ENCODE measurements at regions not wholly inside any gene's neighbourhood (a gene's known extent, or its start where the extent isn't known, plus 50 kb on each side); places are given as distances from the start of the nearest gene placed in this dataset.
"Not testable (repeated sequence)": the region's sequence is repeated elsewhere in the genome, so short reads cannot be mapped to it uniquely, and the experiment has no call there.

DNA sequence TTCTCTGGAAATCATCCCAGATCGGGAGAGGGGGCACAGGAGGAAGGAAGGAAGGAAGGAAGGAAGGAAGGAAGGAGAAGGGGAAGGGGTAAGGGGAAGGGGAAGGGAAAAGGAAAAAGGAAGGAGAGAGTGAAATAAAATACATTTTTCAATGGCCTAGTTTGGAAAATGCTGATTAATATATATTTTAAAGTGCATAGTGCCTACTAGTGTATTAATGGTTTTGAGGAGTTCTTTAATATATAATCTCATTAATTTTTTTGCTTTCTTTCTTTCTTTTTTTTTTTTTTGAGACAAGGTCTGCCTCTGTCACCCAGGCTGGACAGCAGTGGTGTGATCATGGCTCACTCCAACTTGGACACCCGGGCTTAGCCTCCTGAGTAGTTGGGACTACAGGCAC is 107.8 kb upstream of the FOLH1 start:
- no peak for DNase-seq (ENCODE audit: low spot score)

DNA sequence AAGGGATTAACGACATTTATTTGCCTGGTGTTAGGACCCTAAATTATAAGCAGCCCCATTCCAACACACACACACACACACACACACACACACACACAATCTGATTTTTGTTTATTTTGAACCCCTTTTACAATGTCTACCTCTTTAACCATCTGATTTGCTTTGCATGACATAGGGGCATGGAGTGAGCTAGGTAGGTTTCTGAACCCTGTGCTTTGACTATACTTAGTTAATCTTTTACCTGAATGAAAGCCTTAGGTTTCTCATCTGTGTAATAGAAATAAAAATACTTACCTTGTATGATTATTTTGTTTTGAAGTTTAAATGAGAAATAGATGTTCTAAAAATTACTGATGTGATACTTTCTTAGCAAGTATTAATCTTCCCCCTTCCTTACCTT is 94.7 kb upstream of the FOLH1 start:
- DNase-seq (ENCODE audit: low spot score), result no peak

DNA sequence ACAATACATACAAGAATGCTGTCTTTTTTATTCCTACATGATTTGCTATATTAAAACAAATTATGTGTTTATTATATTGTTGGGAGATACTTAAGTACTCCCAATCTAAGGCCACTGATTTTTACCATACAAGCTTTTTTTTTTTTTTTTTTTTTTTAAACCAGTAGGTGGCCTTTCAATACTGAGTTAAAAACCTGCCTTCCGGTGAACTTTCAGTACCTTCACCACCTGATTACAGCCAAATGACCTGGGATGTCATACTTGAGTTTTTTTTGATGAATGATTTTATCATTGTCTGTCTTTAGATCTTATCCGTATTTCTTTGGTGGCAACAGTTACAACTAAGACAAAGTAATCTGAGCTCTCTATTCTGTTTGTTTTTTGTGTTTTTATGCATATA is 94.0 kb upstream of the FOLH1 start:
- no peak for DNase-seq (ENCODE audit: low spot score)

DNA sequence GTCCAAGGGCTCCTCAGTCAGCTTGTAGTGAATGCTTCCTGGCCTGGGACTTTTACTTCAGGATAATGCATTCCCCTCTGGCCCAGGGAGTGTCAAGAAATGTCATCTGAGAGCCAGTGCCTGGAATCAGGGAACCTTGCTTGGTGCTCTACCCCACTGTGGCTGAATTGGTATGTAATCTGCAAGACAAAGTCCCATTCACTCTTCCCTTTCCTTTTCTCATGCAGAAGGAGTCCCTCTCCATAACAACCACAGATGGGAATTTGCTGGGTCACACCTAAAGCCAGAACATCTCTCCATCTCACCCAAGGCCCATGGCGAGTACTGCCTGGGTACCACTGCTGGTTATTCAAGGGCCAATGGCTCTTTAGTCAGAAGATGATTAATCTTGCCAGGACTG is 89.6 kb upstream of the FOLH1 start:
- not testable (repeated sequence) for DNase-seq (ENCODE audit: low spot score)

DNA sequence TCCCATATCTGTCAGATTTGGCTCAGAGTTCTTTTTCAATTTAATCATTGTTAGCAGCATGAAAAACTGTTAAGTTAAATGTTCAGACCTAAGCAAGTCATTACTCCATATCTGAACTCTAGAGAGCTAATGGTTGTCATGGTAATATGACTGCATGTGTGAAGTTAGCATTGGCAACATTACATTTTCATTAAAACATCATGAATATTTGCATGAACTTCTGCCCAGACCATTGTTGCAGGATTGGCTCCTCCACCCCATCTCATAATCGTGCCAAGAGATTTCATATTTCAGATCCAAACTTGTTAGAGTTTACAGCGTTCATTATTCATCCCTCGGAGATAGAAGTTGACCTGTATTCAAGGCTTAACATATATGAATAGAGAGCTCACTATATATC is 75.5 kb upstream of the FOLH1 start:
- not testable (repeated sequence) for DNase-seq (ENCODE audit: low spot score)

DNA sequence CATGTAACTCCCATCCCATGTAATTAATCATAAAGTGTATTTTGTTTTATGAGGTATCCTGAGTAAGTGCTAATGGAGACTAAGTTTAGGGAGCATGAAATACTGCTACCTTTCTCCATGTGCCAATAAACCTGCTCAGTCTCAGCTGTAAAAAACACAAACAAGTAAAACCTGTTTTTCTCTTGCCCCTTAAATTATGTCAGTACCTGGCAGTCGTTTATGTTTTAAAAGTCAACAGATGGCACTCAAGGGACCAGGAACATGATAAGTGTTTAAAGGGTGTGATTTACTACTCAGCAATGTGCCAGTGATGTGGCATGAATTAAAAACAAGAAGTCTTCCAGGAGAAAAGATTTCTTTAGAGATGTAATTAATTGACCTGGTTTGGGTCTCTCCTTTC is 74.9 kb upstream of the FOLH1 start:
- DNase-seq (ENCODE audit: low spot score), result not testable (repeated sequence)

DNA sequence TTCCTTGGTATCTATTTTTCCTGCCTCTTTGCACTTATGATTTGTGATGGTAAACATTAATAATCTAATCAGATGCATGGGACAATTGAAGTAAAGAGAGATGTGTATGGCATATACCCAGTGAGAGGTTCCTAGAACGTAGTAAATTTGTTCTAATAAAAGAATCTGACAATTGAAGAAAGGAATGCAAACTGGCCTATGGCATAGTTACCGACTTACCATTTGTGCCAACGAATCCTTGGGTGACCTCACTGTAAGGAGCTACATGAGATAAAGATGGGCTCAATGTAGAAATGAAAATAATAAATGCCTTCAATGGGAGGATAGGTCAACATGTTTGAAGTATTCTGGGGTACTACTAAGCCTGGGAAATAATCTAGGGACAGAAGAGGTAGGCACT is 73.7 kb upstream of the FOLH1 start:
- DNase-seq (ENCODE audit: low spot score), result not testable (repeated sequence)

DNA sequence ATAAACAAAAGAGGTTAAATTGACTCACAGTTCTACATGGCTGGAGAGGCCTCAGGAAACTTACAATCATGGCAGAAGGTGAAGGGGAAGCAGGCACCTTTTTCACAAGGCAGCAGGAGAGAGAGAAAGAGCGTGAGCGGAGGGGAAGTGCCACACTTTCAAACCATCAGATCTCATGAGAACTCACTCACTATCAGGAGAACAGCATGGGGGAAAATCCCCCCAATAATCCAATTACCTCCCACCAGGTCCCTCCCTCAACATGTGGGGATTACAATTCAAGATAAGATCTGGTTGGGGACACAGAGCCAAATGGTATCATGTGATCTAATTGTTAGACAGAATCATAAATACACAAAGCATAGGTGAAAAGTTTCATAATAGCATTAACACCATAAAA is 69.5 kb upstream of the FOLH1 start:
- not testable (repeated sequence) for DNase-seq (ENCODE audit: low spot score)
